Fibroblast of lung (primary cell): ENCODE measurements at regions not wholly inside any gene's neighbourhood (a gene's known extent, or its start where the extent isn't known, plus 50 kb on each side); places are given as distances from the start of the nearest gene placed in this dataset.

Experiments used
- DNase-seq, 2 donors: peaks; one replicate each; pipeline versions ENCODE4 v3.0.0 to v3.0.0-alpha.2; 2010; ENCODE audit warnings: low read depth in 2 of 2
- H2AFZ ChIP-seq: 2 replicates; pipeline ENCODE4 v1.5.1; 2012; ENCODE audit warnings: low read length, control low read depth, inconsistent platforms
- H3K27ac ChIP-seq: 2 replicates; pipeline ENCODE4 v1.5.1; 2011; ENCODE audit warnings: low read length, control low read depth; ENCODE audit not compliant: insufficient read depth
- H3K27me3 ChIP-seq: 2 replicates; pipeline ENCODE4 v1.5.1; 2011; ENCODE audit warnings: mild to moderate bottlenecking, low read length; ENCODE audit not compliant: control insufficient read depth, insufficient read depth
- H3K36me3 ChIP-seq: 2 replicates; pipeline ENCODE4 v1.5.1; 2011; ENCODE audit warnings: low read length; ENCODE audit not compliant: control insufficient read depth, insufficient read depth
- H3K4me1 ChIP-seq: 2 replicates; pipeline ENCODE4 v1.5.1; 2011; ENCODE audit warnings: low read length; ENCODE audit not compliant: control insufficient read depth, insufficient read depth; ENCODE audit errors: extremely low read depth
- H3K4me2 ChIP-seq: 2 replicates; pipeline ENCODE4 v1.5.1; 2011; ENCODE audit warnings: low read length, control low read depth; ENCODE audit not compliant: insufficient read depth; ENCODE audit errors: extremely low read depth
- H3K4me3 ChIP-seq, 4 experiments: fragments of 200-600 bp in 1 of 4; sonication (generic) in 1 of 4; replicated peaks in 1 of 4; 2 replicates each; pipeline ENCODE4 v1.5.1; 2011 to 2016; ENCODE audit warnings: low read length in 4 of 4, low read depth in 3 of 4, mild to moderate bottlenecking in 3 of 4, control low read depth in 2 of 4, inconsistent platforms in 1 of 4, mixed read lengths in 1 of 4; ENCODE audit not compliant: insufficient read depth in 1 of 4; ENCODE audit errors: control extremely low read depth in 1 of 4
- H3K79me2 ChIP-seq: 2 replicates; pipeline ENCODE4 v1.5.1; 2012; ENCODE audit warnings: mild to moderate bottlenecking, low read length, inconsistent platforms; ENCODE audit not compliant: control insufficient read depth, insufficient read depth
- H3K9ac ChIP-seq: 2 replicates; pipeline ENCODE4 v1.5.1; 2011; ENCODE audit warnings: mild to moderate bottlenecking, low read length, control low read depth; ENCODE audit not compliant: insufficient read depth
- H3K9me3 ChIP-seq: 2 replicates; pipeline ENCODE4 v1.5.1; 2012; ENCODE audit warnings: low read depth, low read length; ENCODE audit not compliant: control insufficient read depth, insufficient read depth
- H4K20me1 ChIP-seq: 2 replicates; pipeline ENCODE4 v1.5.1; 2011; ENCODE audit warnings: low read length; ENCODE audit not compliant: control insufficient read depth, insufficient read depth; ENCODE audit errors: extremely low read depth
- EZH2 ChIP-seq: IDR thresholded peaks from 2 replicates; pipeline ENCODE4 v1.5.1; 2012; ENCODE audit warnings: low read length, control low read depth, mild to moderate bottlenecking; ENCODE audit errors: missing control alignments
- TF ChIP-seq, protein P1 (sequence below), 2 donors: IDR thresholded peaks in 1 of 2; conservative IDR thresholded peaks in 1 of 2; 1 replicate in 1 of 2; 2 replicates in 1 of 2; pipeline ENCODE4 v1.5.1; 2011 to 2012; ENCODE audit warnings: low read length in 2 of 2, control low read depth in 1 of 2, inconsistent platforms in 1 of 2, low read depth in 1 of 2, mild to moderate bottlenecking in 1 of 2

DNA sequence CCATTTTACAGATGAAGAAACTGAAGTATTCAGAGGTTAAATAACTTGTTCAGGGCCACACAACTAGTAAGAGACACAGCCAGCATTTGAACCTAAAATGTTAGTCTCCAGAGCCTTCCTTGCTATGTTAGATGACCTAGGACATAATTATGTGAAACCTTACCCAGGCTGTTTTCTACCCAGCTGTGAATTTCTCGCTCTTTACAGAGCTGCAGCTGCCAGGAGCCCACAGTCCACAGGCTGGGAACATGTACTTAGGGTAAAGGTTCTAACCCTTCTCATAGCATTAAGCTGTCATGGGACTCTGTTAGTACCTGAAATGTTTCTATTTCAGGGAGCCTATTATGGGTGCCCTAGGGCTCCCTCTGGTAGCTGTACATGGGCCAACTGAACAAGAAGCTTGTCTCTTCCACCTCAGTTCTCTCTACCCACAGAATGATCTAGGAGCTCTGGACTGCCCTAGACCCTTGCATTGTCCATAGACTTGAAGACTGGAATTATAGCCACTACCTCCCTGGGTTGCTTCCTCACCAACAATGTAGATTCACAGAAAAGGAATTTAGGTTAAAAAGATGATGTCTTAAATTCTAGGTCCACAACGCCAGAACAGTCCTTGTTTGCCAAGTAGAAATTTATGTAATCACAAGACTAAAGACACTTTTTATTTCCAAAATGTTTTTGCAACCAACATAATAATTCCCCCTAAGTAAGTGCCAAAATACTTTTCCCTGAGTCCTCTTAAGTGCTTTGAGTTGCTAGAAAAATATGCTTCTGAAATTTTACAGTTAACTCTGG lies 262.9 kb downstream of the PIK3R1 start:
- peak in 1 of 2 donors; percentile 62 for DNase-seq
- no peak overlapping the region for H3K27ac ChIP-seq
- H3K36me3 ChIP-seq, result no peaks in the 10 kb centered on the region
- H3K4me2 ChIP-seq, result no peak overlapping the region
- H2AFZ ChIP-seq, result no peak overlapping the region
- no peaks in the 10 kb centered on the region for H3K27me3 ChIP-seq
- TF ChIP-seq, protein P1, sequence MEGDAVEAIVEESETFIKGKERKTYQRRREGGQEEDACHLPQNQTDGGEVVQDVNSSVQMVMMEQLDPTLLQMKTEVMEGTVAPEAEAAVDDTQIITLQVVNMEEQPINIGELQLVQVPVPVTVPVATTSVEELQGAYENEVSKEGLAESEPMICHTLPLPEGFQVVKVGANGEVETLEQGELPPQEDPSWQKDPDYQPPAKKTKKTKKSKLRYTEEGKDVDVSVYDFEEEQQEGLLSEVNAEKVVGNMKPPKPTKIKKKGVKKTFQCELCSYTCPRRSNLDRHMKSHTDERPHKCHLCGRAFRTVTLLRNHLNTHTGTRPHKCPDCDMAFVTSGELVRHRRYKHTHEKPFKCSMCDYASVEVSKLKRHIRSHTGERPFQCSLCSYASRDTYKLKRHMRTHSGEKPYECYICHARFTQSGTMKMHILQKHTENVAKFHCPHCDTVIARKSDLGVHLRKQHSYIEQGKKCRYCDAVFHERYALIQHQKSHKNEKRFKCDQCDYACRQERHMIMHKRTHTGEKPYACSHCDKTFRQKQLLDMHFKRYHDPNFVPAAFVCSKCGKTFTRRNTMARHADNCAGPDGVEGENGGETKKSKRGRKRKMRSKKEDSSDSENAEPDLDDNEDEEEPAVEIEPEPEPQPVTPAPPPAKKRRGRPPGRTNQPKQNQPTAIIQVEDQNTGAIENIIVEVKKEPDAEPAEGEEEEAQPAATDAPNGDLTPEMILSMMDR (conservative IDR thresholded peaks at IDR 0.05 in 1 of 2, IDR thresholded peaks at IDR 0.05 in 1 of 2; ENCODE audit: low read depth in 1 of 2, low read length in 2 of 2), result no peak
- TF ChIP-seq EZH2, result no peak
- H3K4me3 ChIP-seq, result no peak overlapping the region
- no peaks in the 10 kb centered on the region for H4K20me1 ChIP-seq
- H3K79me2 ChIP-seq, result no peaks in the 10 kb centered on the region
- no peaks in the 10 kb centered on the region for H3K4me1 ChIP-seq
- H3K9me3 ChIP-seq, result no peaks in the 10 kb centered on the region
- H3K9ac ChIP-seq, result no peak overlapping the region

DNA sequence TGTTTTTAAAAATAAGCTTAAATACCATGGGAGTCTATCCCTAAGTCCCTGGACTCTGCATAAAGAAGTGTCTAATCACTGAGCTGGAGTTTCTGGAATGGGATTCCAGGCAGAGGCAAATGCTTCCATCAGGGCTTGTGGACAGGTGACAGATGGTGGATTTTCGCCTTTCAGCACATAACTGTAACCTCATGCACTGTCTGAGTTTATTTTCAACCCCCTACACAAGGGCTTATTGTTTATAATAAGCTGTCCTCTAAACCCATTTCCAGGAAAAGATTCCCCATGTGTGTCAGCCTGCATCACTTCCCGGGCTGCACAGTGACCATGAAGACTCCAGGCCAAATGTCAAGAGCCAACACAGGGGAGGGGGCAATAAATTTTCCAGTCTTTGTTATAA lies 264.0 kb downstream of the PIK3R1 start:
- H3K9ac ChIP-seq, result no peak overlapping the region
- no peaks in the 10 kb centered on the region for H3K79me2 ChIP-seq
- H3K36me3 ChIP-seq, result no peaks in the 10 kb centered on the region
- no peak overlapping the region for H3K4me3 ChIP-seq
- no peak overlapping the region for H3K27ac ChIP-seq
- H3K4me1 ChIP-seq, result no peaks in the 10 kb centered on the region
- H3K9me3 ChIP-seq, result no peaks in the 10 kb centered on the region
- DNase-seq, result no peak
- H3K4me2 ChIP-seq, result no peak overlapping the region
- no peaks in the 10 kb centered on the region for H4K20me1 ChIP-seq
- no peak overlapping the region for H2AFZ ChIP-seq
- TF ChIP-seq EZH2, result no peak
- TF ChIP-seq, protein P1 (conservative IDR thresholded peaks at IDR 0.05 in 1 of 2, IDR thresholded peaks at IDR 0.05 in 1 of 2; ENCODE audit: low read depth in 1 of 2, low read length in 2 of 2), result no peak
- no peaks in the 10 kb centered on the region for H3K27me3 ChIP-seq

DNA sequence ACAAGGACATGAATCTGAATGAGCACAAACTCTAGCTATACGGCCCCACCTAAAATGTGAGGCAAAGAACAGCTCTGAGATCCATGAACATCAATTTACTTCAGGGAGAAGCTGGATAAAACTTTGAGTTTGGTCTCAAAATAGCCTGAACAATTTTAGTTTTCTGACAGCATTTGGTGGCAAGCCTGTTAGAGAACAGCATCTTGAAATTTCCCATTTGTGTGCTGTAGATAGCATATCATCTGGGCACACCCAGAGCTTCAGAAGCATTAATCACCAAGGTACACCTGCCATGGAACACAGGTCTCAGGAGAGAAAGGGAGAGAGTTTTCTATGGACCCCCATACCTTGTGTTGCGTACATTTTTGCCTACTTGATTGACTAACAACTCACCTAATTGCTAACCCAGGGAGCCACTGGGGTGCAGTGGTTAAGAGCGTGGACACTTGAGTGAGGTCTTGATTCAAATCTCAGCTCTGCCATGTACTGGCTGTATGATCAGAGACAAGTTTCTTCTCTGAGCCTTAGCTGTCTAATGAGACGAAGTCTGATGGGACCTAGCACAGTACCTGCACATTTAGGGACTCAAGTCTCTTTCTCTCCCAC lies 264.9 kb downstream of the PIK3R1 start:
- DNase-seq, result no peak
- Histone ChIP-seq H3K27me3 (no peaks in the 10 kb centered on the region), H2AFZ (no peak overlapping the region), H3K9me3 (no peaks in the 10 kb centered on the region), H3K9ac (no peak overlapping the region), H3K4me1 (no peaks in the 10 kb centered on the region), H3K36me3 (no peaks in the 10 kb centered on the region), H4K20me1 (no peaks in the 10 kb centered on the region), H3K79me2 (no peaks in the 10 kb centered on the region), H3K4me2 (no peak overlapping the region), H3K27ac (no peak overlapping the region), H3K4me3 (no peak overlapping the region)
- no peak for TF ChIP-seq EZH2
- TF ChIP-seq, protein P1 (conservative IDR thresholded peaks at IDR 0.05 in 1 of 2, IDR thresholded peaks at IDR 0.05 in 1 of 2; ENCODE audit: low read depth in 1 of 2, low read length in 2 of 2), result no peak
